GM19452 (cell line): ENCODE measurements at regions not wholly inside any gene's neighbourhood (a gene's known extent, or its start where the extent isn't known, plus 50 kb on each side); places are given as distances from the start of the nearest gene placed in this dataset.

Experiments used
- ATAC-seq: cut with Tn5 transposase; IDR thresholded peaks from one replicate; pipeline ENCODE4 v1.9.1; 2021; ENCODE audit not compliant: unreplicated experiment

- no peak for ATAC-seq
Observed at GRCh38 chrX:104310657-104311254, 56.0 kb upstream of the ESX1 start.

GRCh38 chrX:104310090-104310489 is 55.4 kb upstream of the ESX1 start:
- no peak for ATAC-seq

GRCh38 chrX:104309169-104309568 is 54.4 kb upstream of the ESX1 start:
- ATAC-seq = no peak

- ATAC-seq = no peak
Observed at GRCh38 chrX:104307341-104307740, 52.6 kb upstream of the ESX1 start.

- ATAC-seq = no peak
Observed at GRCh38 chrX:104306180-104306579, 51.4 kb upstream of the ESX1 start.
